ENCODE measurements at regions not wholly inside any gene's neighbourhood (a gene's known extent, or its start where the extent isn't known, plus 50 kb on each side); places are given as distances from the start of the nearest gene placed in this dataset.

GRCh38 chr10:101285519-101286070, 56.3 kb upstream of the LBX1 start:
- H3K56ac ChIP-seq (ENCODE audit: extremely low read depth, insufficient read depth, low read length), result no peak overlapping the region
- dilution Hi-C loops (cut with HindIII; ENCODE audit: low sequenced_read_pairs, unreplicated experiment), result loop anchor here (25.0 kb wide), 1 partner anchor 177 kb away; no protein-coding TSS in a partner anchor
- no peak overlapping the region for H3K4ac ChIP-seq (ENCODE audit: low read depth, low read length)

More at GRCh38 chr10:101285519-101286070, 56.3 kb upstream of the LBX1 start:
- ATAC-seq (ENCODE audit: low read depth), result no peak
- H3K9me1 ChIP-seq (ENCODE audit: insufficient read depth, low read length), result 0 out of 2 replicates have a peak, but pooled peaks cover 2% of the 10 kb centered on the region
- BruUV-seq (replicated peaks), result no TSS peak
- H2BK120ac ChIP-seq (ENCODE audit: low read depth, low read length), result no peak overlapping the region
- no peak overlapping the region for H4K5ac ChIP-seq (ENCODE audit: low read depth, low read length)
- no peak overlapping the region for H2BK20ac ChIP-seq (ENCODE audit: low read depth, low read length)
- no peaks in the 10 kb centered on the region for H3K79me1 ChIP-seq (ENCODE audit: low read depth in 1 of 2, low read length in 2 of 2)
- intact Hi-C loops (cut with micrococcal nuclease) (no loop called here), in situ Hi-C loops (cut with MboI; ENCODE audit: low sequenced_read_pairs) (loop anchor here (25.0 kb wide), 1 partner anchor 152 kb away; no protein-coding TSS in a partner anchor)
- no peaks in the 10 kb centered on the region; the same call in 1 of the 2 replicates for H3K9me3 ChIP-seq (ENCODE audit: control insufficient read depth, insufficient read depth, low read length)
- no peak overlapping the region for H3K4me2 ChIP-seq (ENCODE audit: low read depth, low read length)
- H2AK5ac ChIP-seq (ENCODE audit: low read depth, low read length), result no peak overlapping the region
- H3K9ac ChIP-seq (ENCODE audit: low read depth, low read length), result no peak overlapping the region
- H3K14ac ChIP-seq (replicated peaks; ENCODE audit: low read depth, low read length), result no peak overlapping the region
- H3K27ac ChIP-seq (ENCODE audit: insufficient read depth, low read length), result no peak overlapping the region
- no peak overlapping the region for H3K4me3 ChIP-seq (ENCODE audit: insufficient read depth, low read depth, low read length)
- H3K36me3 ChIP-seq (ENCODE audit: control insufficient read depth, insufficient read depth, low read length), result no peaks in the 10 kb centered on the region
- no peak overlapping the region for H3K18ac ChIP-seq (ENCODE audit: low read depth, low read length)
- H2BK15ac ChIP-seq (ENCODE audit: low read depth, low read length), result no peak overlapping the region
- no peak overlapping the region for H2AFZ ChIP-seq (replicated peaks; ENCODE audit: low read length, poor library complexity)
- ChIA-PET POLR2A (ENCODE audit: unreplicated experiment) (no interaction called here), CTCF (no interaction called here)
- no peak overlapping the region for H2AK9ac ChIP-seq (replicated peaks; ENCODE audit: low read depth, low read length, poor library complexity)
- no peaks in the 10 kb centered on the region for H3K4me1 ChIP-seq (ENCODE audit: control insufficient read depth, insufficient read depth, low read length)
- H4K20me1 ChIP-seq (ENCODE audit: insufficient read depth, low read length), result peaks cover 3% of the 10 kb centered on the region; the same call in 1 of the 2 replicates
- DNase-seq, result no peak
- H4K8ac ChIP-seq (ENCODE audit: low read depth in 2 of 2, low read length in 2 of 2), result no peak overlapping the region
- WGBS, 2 experiments (ENCODE audit: extremely low coverage in 2 of 2, insufficient read length in 1 of 2), result 0% methylated on average over 2 of the region's 15 CpGs; no CpG with 5 or more reads in 1 of the 2 experiments
- H4K91ac ChIP-seq (ENCODE audit: insufficient read depth, low read depth, low read length), result no peak overlapping the region
- H3K27me3 ChIP-seq (ENCODE audit: control insufficient read depth, insufficient read depth, low read length), result peaks cover 86% of the 10 kb centered on the region
- H3K23ac ChIP-seq (ENCODE audit: low read depth, low read length), result no peak overlapping the region
- TF ChIP-seq FOS (IDR thresholded peaks at IDR 0.05; ENCODE audit: low read depth, low read length) (no peak), RAD21 (IDR thresholded peaks at IDR 0.05; ENCODE audit: low read length) (no peak), MAFK (IDR thresholded peaks at IDR 0.05; ENCODE audit: low read depth, low read length) (no peak), BHLHE40 (IDR thresholded peaks at IDR 0.05; ENCODE audit: low read depth, low read length) (no peak), CTCF (conservative IDR thresholded peaks at IDR 0.05; ENCODE audit: low read depth, low read length) (no peak), CHD1 (IDR thresholded peaks at IDR 0.05; ENCODE audit: low read depth, low read length) (no peak), POLR2A (IDR thresholded peaks at IDR 0.05; ENCODE audit: low read depth, low read length) (no peak), RFX5 (IDR thresholded peaks at IDR 0.05; ENCODE audit: low read depth, low read length) (no peak), ELK1 (IDR thresholded peaks at IDR 0.05; ENCODE audit: borderline replicate concordance, low read depth, low read length) (no peak), USF2 (IDR thresholded peaks at IDR 0.05; ENCODE audit: low read depth, low read length) (no peak), MXI1 (IDR thresholded peaks at IDR 0.05; ENCODE audit: borderline replicate concordance, low read depth, low read length) (no peak), RCOR1 (IDR thresholded peaks at IDR 0.05; ENCODE audit: insufficient replicate concordance, low read length) (no peak), NFE2L2 (IDR thresholded peaks at IDR 0.05; ENCODE audit: low read depth, low read length) (no peak), SMC3 (IDR thresholded peaks at IDR 0.05; ENCODE audit: low read depth, low read length) (no peak), MAZ (IDR thresholded peaks at IDR 0.05; ENCODE audit: borderline replicate concordance, low read depth, low read length) (no peak), CEBPB (IDR thresholded peaks at IDR 0.05; ENCODE audit: low read depth, low read length) (no peak)
- H2BK5ac ChIP-seq (ENCODE audit: low read depth, low read length, poor library complexity, severe bottlenecking), result no peak overlapping the region
